ENCODE measurements at regions not wholly inside any gene's neighbourhood (a gene's known extent, or its start where the extent isn't known, plus 50 kb on each side); places are given as distances from the start of the nearest gene placed in this dataset.

GRCh38 chr5:4363045-4363444 lies 767.4 kb downstream of the IRX1 start:
- Mint-ChIP-seq H3K27me3 (no peaks in the 10 kb centered on the region), H3K27ac (no peak overlapping the region), H3K9me3 (no peaks in the 10 kb centered on the region), H3K36me3 (no peaks in the 10 kb centered on the region), H3K4me3 (no peak overlapping the region), H3K4me1 (no peaks in the 10 kb centered on the region)
- DNase-seq (no peak), ATAC-seq (ENCODE audit: low read depth) (no peak)
- POLR2A ChIA-PET = no interaction called here

- Mint-ChIP-seq H3K4me1 (no peaks in the 10 kb centered on the region), H3K27me3 (no peaks in the 10 kb centered on the region), H3K9me3 (no peaks in the 10 kb centered on the region), H3K27ac (no peak overlapping the region), H3K36me3 (no peaks in the 10 kb centered on the region), H3K4me3 (no peak overlapping the region)
- DNase-seq (no peak), ATAC-seq (ENCODE audit: low read depth) (no peak)
- POLR2A ChIA-PET = no interaction called here
Observed at GRCh38 chr5:4366628-4367027, 771.0 kb downstream of the IRX1 start.

GRCh38 chr5:4370218-4370617 lies 769.9 kb upstream of the ADAMTS16 start:
- DNase-seq (no peak), ATAC-seq (ENCODE audit: low read depth) (no peak)
- Mint-ChIP-seq H3K27me3 (no peaks in the 10 kb centered on the region), H3K4me1 (no peaks in the 10 kb centered on the region), H3K27ac (no peak overlapping the region), H3K4me3 (no peak overlapping the region), H3K36me3 (no peaks in the 10 kb centered on the region), H3K9me3 (no peaks in the 10 kb centered on the region)
- POLR2A ChIA-PET = no interaction called here

GRCh38 chr5:4372481-4372880 lies 767.6 kb upstream of the ADAMTS16 start:
- Mint-ChIP-seq H3K9me3 (peaks cover 1% of the 10 kb centered on the region), H3K27ac (no peak overlapping the region), H3K36me3 (no peaks in the 10 kb centered on the region), H3K4me1 (no peaks in the 10 kb centered on the region), H3K27me3 (no peaks in the 10 kb centered on the region), H3K4me3 (no peak overlapping the region)
- ATAC-seq (ENCODE audit: low read depth) (no peak), DNase-seq (no peak)
- POLR2A ChIA-PET = no interaction called here

GRCh38 chr5:4373051-4373820 lies 766.9 kb upstream of the ADAMTS16 start:
- POLR2A ChIA-PET = no interaction called here
- no peak overlapping the region for H3K27ac Mint-ChIP-seq
- no peaks in the 10 kb centered on the region for H3K27me3 Mint-ChIP-seq
- H3K4me3 Mint-ChIP-seq = no peak overlapping the region
- no peak for ATAC-seq (ENCODE audit: low read depth)
- peaks cover 2% of the 10 kb centered on the region for H3K9me3 Mint-ChIP-seq
- no peaks in the 10 kb centered on the region for H3K36me3 Mint-ChIP-seq
- H3K4me1 Mint-ChIP-seq = no peaks in the 10 kb centered on the region
- DNase-seq = no peak

GRCh38 chr5:4374866-4375265 lies 765.3 kb upstream of the ADAMTS16 start:
- Mint-ChIP-seq H3K4me1 (no peaks in the 10 kb centered on the region), H3K36me3 (no peaks in the 10 kb centered on the region), H3K9me3 (peaks cover 6% of the 10 kb centered on the region), H3K4me3 (no peak overlapping the region), H3K27me3 (no peaks in the 10 kb centered on the region), H3K27ac (no peak overlapping the region)
- no peak for ATAC-seq (ENCODE audit: low read depth)
- POLR2A ChIA-PET = no interaction called here
- DNase-seq = no peak

GRCh38 chr5:4375640-4376039 lies 764.5 kb upstream of the ADAMTS16 start:
- no peaks in the 10 kb centered on the region for H3K36me3 Mint-ChIP-seq
- H3K9me3 Mint-ChIP-seq = peaks cover 6% of the 10 kb centered on the region
- ATAC-seq (ENCODE audit: low read depth) (no peak), DNase-seq (no peak)
- no peaks in the 10 kb centered on the region for H3K4me1 Mint-ChIP-seq
- no peak overlapping the region for H3K27ac Mint-ChIP-seq
- H3K27me3 Mint-ChIP-seq = no peaks in the 10 kb centered on the region
- H3K4me3 Mint-ChIP-seq = no peak overlapping the region
- POLR2A ChIA-PET = no interaction called here

GRCh38 chr5:4383102-4383501 lies 757.0 kb upstream of the ADAMTS16 start:
- Mint-ChIP-seq H3K4me1 (no peaks in the 10 kb centered on the region), H3K36me3 (no peaks in the 10 kb centered on the region), H3K27ac (no peak overlapping the region), H3K9me3 (peaks cover 5% of the 10 kb centered on the region), H3K4me3 (no peak overlapping the region), H3K27me3 (no peaks in the 10 kb centered on the region)
- POLR2A ChIA-PET = no interaction called here
- DNase-seq = no peak
- no peak for ATAC-seq (ENCODE audit: low read depth)

- Mint-ChIP-seq H3K4me3 (no peak overlapping the region), H3K9me3 (peaks cover 1% of the 10 kb centered on the region), H3K36me3 (no peaks in the 10 kb centered on the region), H3K4me1 (no peaks in the 10 kb centered on the region), H3K27ac (no peak overlapping the region), H3K27me3 (no peaks in the 10 kb centered on the region)
- DNase-seq (no peak), ATAC-seq (ENCODE audit: low read depth) (no peak)
- POLR2A ChIA-PET = no interaction called here
Observed at GRCh38 chr5:4383518-4384198, 756.5 kb upstream of the ADAMTS16 start.

- Mint-ChIP-seq H3K36me3 (no peaks in the 10 kb centered on the region), H3K27me3 (no peaks in the 10 kb centered on the region), H3K27ac (no peak overlapping the region), H3K9me3 (no peaks in the 10 kb centered on the region), H3K4me1 (no peaks in the 10 kb centered on the region), H3K4me3 (no peak overlapping the region)
- POLR2A ChIA-PET = no interaction called here
- DNase-seq = no peak
- ATAC-seq (ENCODE audit: low read depth) = no peak
Observed at GRCh38 chr5:4384649-4385048, 755.5 kb upstream of the ADAMTS16 start.

- DNase-seq (no peak), ATAC-seq (ENCODE audit: low read depth) (no peak)
- Mint-ChIP-seq H3K4me3 (no peak overlapping the region), H3K36me3 (no peaks in the 10 kb centered on the region), H3K27me3 (no peaks in the 10 kb centered on the region), H3K27ac (no peak overlapping the region), H3K4me1 (no peaks in the 10 kb centered on the region), H3K9me3 (no peaks in the 10 kb centered on the region)
- POLR2A ChIA-PET = no interaction called here
Observed at GRCh38 chr5:4386152-4386551, 754.0 kb upstream of the ADAMTS16 start.

- Mint-ChIP-seq H3K9me3 (no peaks in the 10 kb centered on the region), H3K4me3 (no peak overlapping the region), H3K36me3 (no peaks in the 10 kb centered on the region), H3K27me3 (no peaks in the 10 kb centered on the region), H3K4me1 (no peaks in the 10 kb centered on the region), H3K27ac (no peak overlapping the region)
- ATAC-seq (ENCODE audit: low read depth) (no peak), DNase-seq (no peak)
- POLR2A ChIA-PET = no interaction called here
Observed at GRCh38 chr5:4387290-4387689, 752.8 kb upstream of the ADAMTS16 start.

- POLR2A ChIA-PET = no interaction called here
- H3K9me3 Mint-ChIP-seq = peaks cover 13% of the 10 kb centered on the region
- H3K4me1 Mint-ChIP-seq = no peaks in the 10 kb centered on the region
- DNase-seq (no peak), ATAC-seq (ENCODE audit: low read depth) (no peak)
- no peaks in the 10 kb centered on the region for H3K27me3 Mint-ChIP-seq
- no peak overlapping the region for H3K27ac Mint-ChIP-seq
- no peak overlapping the region for H3K4me3 Mint-ChIP-seq
- no peaks in the 10 kb centered on the region for H3K36me3 Mint-ChIP-seq
Observed at GRCh38 chr5:4395752-4396151, 744.4 kb upstream of the ADAMTS16 start.

GRCh38 chr5:4405614-4406219 lies 734.4 kb upstream of the ADAMTS16 start:
- Mint-ChIP-seq H3K27ac (no peak overlapping the region), H3K9me3 (peaks cover 6% of the 10 kb centered on the region), H3K27me3 (no peaks in the 10 kb centered on the region), H3K4me3 (no peak overlapping the region), H3K4me1 (no peaks in the 10 kb centered on the region), H3K36me3 (no peaks in the 10 kb centered on the region)
- DNase-seq = no peak
- ATAC-seq (ENCODE audit: low read depth) = no peak
- POLR2A ChIA-PET = no interaction called here

Data from activated naive CD8-positive, alpha-beta T cell treated with anti-CD3 and anti-CD28 coated beads, Interleukin-2, amount 10 ng/mL, durations not matched to agents 7 days and 5 days (primary cell).